Calu3 (cell line): ENCODE measurements at regions not wholly inside any gene's neighbourhood (a gene's known extent, or its start where the extent isn't known, plus 50 kb on each side); places are given as distances from the start of the nearest gene placed in this dataset.

Experiments
- BruUV-seq: library from RNA; stranded (reverse); fragments of 400-500 nt; replicated peaks from 2 replicates; lab custom pipeline; 2021; lab: Mats Ljungman, UMichigan
- CTCF ChIA-PET: fragments of 300-600 bp; sonication (Branson Sonifier 250); formaldehyde crosslinking; loops from one replicate; lab custom pipeline; 2022; ENCODE audit warnings: antibody characterized with exemption; lab: Charles Lee
- DNase-seq: peaks from one replicate; pipeline ENCODE4 v3.0.0; 2022
- H3K27ac Mint-ChIP-seq: one replicate; pipeline ENCODE4 v1.8.0; 2022; ENCODE audit warnings: mixed read lengths; ENCODE audit not compliant: unreplicated experiment
- H3K27me3 Mint-ChIP-seq: one replicate; pipeline ENCODE4 v1.8.0; 2022; ENCODE audit warnings: mixed read lengths; ENCODE audit not compliant: unreplicated experiment
- H3K36me3 Mint-ChIP-seq: one replicate; pipeline ENCODE4 v1.8.0; 2022; ENCODE audit warnings: mild to moderate bottlenecking, moderate library complexity, mixed read lengths; ENCODE audit not compliant: insufficient read depth, unreplicated experiment
- H3K4me1 Mint-ChIP-seq: one replicate; pipeline ENCODE4 v1.8.0; 2022; ENCODE audit warnings: mild to moderate bottlenecking, low read depth, mixed read lengths; ENCODE audit not compliant: unreplicated experiment
- H3K4me3 Mint-ChIP-seq: one replicate; pipeline ENCODE4 v1.8.0; 2022; ENCODE audit warnings: mild to moderate bottlenecking, low read depth, moderate library complexity, mixed read lengths; ENCODE audit not compliant: unreplicated experiment
- H3K9me3 Mint-ChIP-seq: one replicate; pipeline ENCODE4 v1.8.0; 2022; ENCODE audit warnings: low read depth, mixed read lengths; ENCODE audit not compliant: unreplicated experiment
- CTCF ChIP-seq: fragments of 200-600 bp; IDR thresholded peaks from one replicate; pipeline ENCODE4 v1.8.0; 2022; ENCODE audit warnings: antibody characterized with exemption; ENCODE audit not compliant: unreplicated experiment
- intact Hi-C: fragments of 100-400 bp; cut with micrococcal nuclease; formaldehyde crosslinking; loops from one replicate; pipeline ENCODE4 v1.10.0; 2022; ENCODE audit not compliant: unreplicated experiment

- Mint-ChIP-seq H3K36me3 (no peaks in the 10 kb centered on the region), H3K27ac (no peak overlapping the region), H3K4me1 (no peaks in the 10 kb centered on the region), H3K4me3 (no peak overlapping the region), H3K9me3 (no peaks in the 10 kb centered on the region), H3K27me3 (peaks cover 67% of the 10 kb centered on the region)
- BruUV-seq, result no TSS peak
- intact Hi-C loops, result no loop called here
- CTCF ChIA-PET, result no interaction called here
- no peak for TF ChIP-seq CTCF
- no peak for DNase-seq
These were observed 136.8 kb upstream of the LRFN2 start for GRCh38 chr6:40723967-40724366.

- Mint-ChIP-seq H3K36me3 (no peaks in the 10 kb centered on the region), H3K27me3 (peaks cover 76% of the 10 kb centered on the region), H3K4me1 (no peaks in the 10 kb centered on the region), H3K9me3 (no peaks in the 10 kb centered on the region), H3K27ac (no peak overlapping the region), H3K4me3 (no peak overlapping the region)
- DNase-seq, result no peak
- no TSS peak for BruUV-seq
- intact Hi-C loops, result no loop called here
- CTCF ChIA-PET, result no interaction called here
- no peak for TF ChIP-seq CTCF
These were observed 135.5 kb upstream of the LRFN2 start for GRCh38 chr6:40722553-40723258.

- intact Hi-C loops, result no loop called here
- no peak overlapping the region for H3K4me3 Mint-ChIP-seq
- DNase-seq, result no peak
- BruUV-seq, result no TSS peak
- TF ChIP-seq CTCF, result no peak
- no peak overlapping the region for H3K27ac Mint-ChIP-seq
- no peaks in the 10 kb centered on the region for H3K4me1 Mint-ChIP-seq
- CTCF ChIA-PET, result no interaction called here
- H3K27me3 Mint-ChIP-seq, result peaks cover 76% of the 10 kb centered on the region
- no peaks in the 10 kb centered on the region for H3K36me3 Mint-ChIP-seq
- no peaks in the 10 kb centered on the region for H3K9me3 Mint-ChIP-seq
These were observed 134.9 kb upstream of the LRFN2 start for GRCh38 chr6:40722091-40722490.

GRCh38 chr6:40721271-40721952, 134.2 kb upstream of the LRFN2 start:
- CTCF ChIA-PET, result no interaction called here
- TF ChIP-seq CTCF, result no peak
- H3K36me3 Mint-ChIP-seq, result no peaks in the 10 kb centered on the region
- H3K27ac Mint-ChIP-seq, result no peak overlapping the region
- intact Hi-C loops, result no loop called here
- H3K4me3 Mint-ChIP-seq, result no peak overlapping the region
- H3K9me3 Mint-ChIP-seq, result no peaks in the 10 kb centered on the region
- H3K27me3 Mint-ChIP-seq, result peaks cover 76% of the 10 kb centered on the region
- H3K4me1 Mint-ChIP-seq, result no peaks in the 10 kb centered on the region
- BruUV-seq, result no TSS peak
- DNase-seq, result no peak
